Coronary artery (tissue), 2 donors: ENCODE measurements at regions not wholly inside any gene's neighbourhood (a gene's known extent, or its start where the extent isn't known, plus 50 kb on each side); places are given as distances from the start of the nearest gene placed in this dataset.

Experiments
- DNase-seq: peaks from one replicate; pipeline ENCODE4 v3.0.0-alpha.2; 2017; ENCODE audit warnings: low spot score
- H3K27ac ChIP-seq, 2 donors: fragments of 200-600 bp; sonication (generic); one replicate each; pipeline ENCODE4 v1.5.1; 2016 to 2019
- H3K4me3 ChIP-seq: fragments of 200-600 bp; sonication (generic); 2 replicates; pipeline ENCODE4 v1.5.1; 2016; ENCODE audit warnings: mild to moderate bottlenecking, moderate library complexity
- CTCF ChIP-seq: fragments of 200-600 bp; sonication (generic); IDR thresholded peaks from one replicate; pipeline ENCODE4 v1.5.1; 2019; ENCODE audit warnings: antibody characterized with exemption

- no peak overlapping the region for H3K4me3 ChIP-seq
- no peak overlapping the region for H3K27ac ChIP-seq
- TF ChIP-seq CTCF = no peak
- no peak for DNase-seq
Observed at GRCh38 chr11:33967451-33967850, 75.6 kb upstream of the LMO2 start.

- no peak for TF ChIP-seq CTCF
- Histone ChIP-seq H3K4me3 (no peak overlapping the region), H3K27ac (no peak overlapping the region)
- DNase-seq = no peak
Observed at GRCh38 chr11:33965032-33965431, 73.2 kb upstream of the LMO2 start.

DNA sequence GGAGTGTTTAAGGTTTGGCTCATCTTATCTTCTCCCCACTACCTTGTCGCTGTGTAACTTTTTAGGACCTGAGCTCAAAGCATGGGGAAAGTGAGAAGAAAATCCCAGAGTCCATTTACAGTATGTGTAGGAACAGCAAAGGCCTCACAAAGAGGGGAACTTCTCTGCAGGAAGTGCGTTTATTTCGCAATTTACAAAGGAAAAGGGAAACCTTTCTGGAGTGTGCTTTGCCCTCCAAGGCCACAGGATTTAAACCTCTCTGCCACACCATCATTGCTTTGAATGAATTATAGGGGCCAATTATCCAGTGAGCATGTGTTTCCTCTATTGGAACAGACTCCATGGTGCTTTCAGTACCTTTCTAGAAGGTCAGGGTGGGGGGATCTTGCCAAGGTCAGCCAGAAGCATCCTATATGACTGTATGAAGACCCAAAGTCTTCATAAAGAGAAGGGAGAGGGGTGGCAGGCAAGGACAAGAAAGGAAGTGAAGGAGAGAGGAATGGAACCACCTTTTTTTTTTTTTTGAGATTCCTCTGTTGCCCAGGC is 68.1 kb upstream of the LMO2 start:
- no peak for DNase-seq
- TF ChIP-seq CTCF = no peak

GRCh38 chr11:33957304-33957917 is 65.5 kb upstream of the LMO2 start:
- Histone ChIP-seq H3K27ac (no peak overlapping the region), H3K4me3 (no peak overlapping the region)
- DNase-seq = no peak
- TF ChIP-seq CTCF = no peak

More for the DNA sequence above, 68.1 kb upstream of the LMO2 start:
- Histone ChIP-seq H3K4me3 (no peak overlapping the region), H3K27ac (no peak overlapping the region)

- TF ChIP-seq CTCF = no peak
- Histone ChIP-seq H3K27ac (no peak overlapping the region), H3K4me3 (no peak overlapping the region)
- no peak for DNase-seq
Observed at GRCh38 chr11:33956611-33957010, 64.7 kb upstream of the LMO2 start.

DNA sequence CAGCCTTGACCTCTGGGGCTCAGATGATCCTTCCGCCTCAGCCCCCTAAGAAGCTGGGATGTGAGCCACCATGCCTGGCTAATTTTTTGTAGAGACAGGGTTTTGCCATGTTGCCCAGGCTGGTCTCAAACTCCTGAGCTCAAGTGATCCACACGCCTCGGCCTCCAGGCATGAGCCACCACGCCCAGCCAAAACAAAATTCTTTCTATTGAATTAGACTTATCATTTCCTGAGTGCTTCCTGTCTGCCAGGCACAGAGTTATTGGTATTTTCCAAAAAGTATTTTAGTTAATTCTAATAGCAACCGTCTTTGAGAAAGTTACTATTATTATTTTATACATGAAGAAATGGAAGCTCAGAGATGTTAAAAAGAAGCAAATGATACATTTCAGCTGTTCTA is 61.4 kb upstream of the LMO2 start:
- no peak overlapping the region for H3K4me3 ChIP-seq
- TF ChIP-seq CTCF = no peak
- no peak for DNase-seq
- no peak overlapping the region for H3K27ac ChIP-seq

DNA sequence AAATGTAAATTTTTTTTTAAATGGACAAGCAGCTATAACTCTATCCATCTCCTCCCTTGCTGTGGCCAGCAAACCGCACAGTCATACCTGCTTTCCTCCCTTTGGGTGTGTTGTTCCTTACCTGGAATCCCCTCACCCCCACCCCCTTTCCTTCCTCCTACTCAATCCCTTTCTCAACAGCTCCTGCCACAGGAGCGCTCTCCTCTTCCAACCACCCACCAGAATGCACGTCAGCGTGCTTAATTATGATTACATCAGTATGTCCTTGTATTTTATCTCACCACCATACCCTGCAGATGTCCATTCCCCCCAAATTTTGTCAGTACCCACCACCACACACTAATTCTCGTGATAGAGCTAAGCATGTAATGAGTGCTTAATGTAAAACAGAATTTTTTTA is 60.9 kb upstream of the LMO2 start:
- no peak for DNase-seq
- Histone ChIP-seq H3K27ac (no peak overlapping the region), H3K4me3 (no peak overlapping the region)
- TF ChIP-seq CTCF = no peak
